OCI-LY1 (cell line): ENCODE measurements at regions not wholly inside any gene's neighbourhood (a gene's known extent, or its start where the extent isn't known, plus 50 kb on each side); places are given as distances from the start of the nearest gene placed in this dataset.

Experiments
- H2AFZ ChIP-seq: fragments of 200-600 bp; sonication (generic), shearing (Covaris generic); 2 replicates; pipeline ENCODE4 v1.6.0; 2014; ENCODE audit warnings: antibody characterized with exemption, mild to moderate bottlenecking, low read length
- H3F3A ChIP-seq: fragments of 200-600 bp; sonication (generic), shearing (Covaris generic); 2 replicates; pipeline ENCODE4 v1.6.0; 2014; ENCODE audit warnings: mild to moderate bottlenecking, antibody characterized with exemption, low read length, moderate library complexity; ENCODE audit not compliant: insufficient read depth
- H3K27ac ChIP-seq: fragments of 200-600 bp; sonication (generic); 2 replicates; pipeline ENCODE4 v1.5.1; 2014; ENCODE audit warnings: low read length, mixed run types, mild to moderate bottlenecking, low read depth; ENCODE audit not compliant: poor library complexity, severe bottlenecking
- H3K27me3 ChIP-seq: fragments of 200-600 bp; sonication (generic); 2 replicates; pipeline ENCODE4 v1.6.0; 2014; ENCODE audit warnings: antibody characterized with exemption, mild to moderate bottlenecking, low read length, moderate library complexity; ENCODE audit not compliant: insufficient read depth
- H3K36me3 ChIP-seq: fragments of 200-600 bp; sonication (generic); 2 replicates; pipeline ENCODE4 v1.6.1; 2014; ENCODE audit warnings: mild to moderate bottlenecking, antibody characterized with exemption, low read length, moderate library complexity, mixed read lengths; ENCODE audit not compliant: insufficient read depth
- H3K4me1 ChIP-seq: fragments of 200-600 bp; sonication (generic); 2 replicates; pipeline ENCODE4 v1.5.1; 2014; ENCODE audit warnings: mild to moderate bottlenecking, low read length, moderate library complexity; ENCODE audit not compliant: insufficient read depth, severe bottlenecking
- H3K4me2 ChIP-seq: fragments of 200-600 bp; sonication (generic), shearing (Covaris generic); 2 replicates; pipeline ENCODE4 v1.6.1; 2014; ENCODE audit warnings: low read length
- H3K4me3 ChIP-seq: fragments of 200-600 bp; sonication (generic); 2 replicates; pipeline ENCODE4 v1.5.1; 2014; ENCODE audit warnings: low read length, low read depth, mild to moderate bottlenecking, mixed read lengths; ENCODE audit not compliant: poor library complexity, severe bottlenecking
- H3K79me2 ChIP-seq: fragments of 200-600 bp; shearing (Covaris generic); 2 replicates; pipeline ENCODE4 v1.6.1; 2016; ENCODE audit warnings: mixed run types, low read length, mixed read lengths; ENCODE audit not compliant: insufficient read depth
- H3K9ac ChIP-seq: fragments of 200-600 bp; sonication (generic), shearing (Covaris generic); 2 replicates; pipeline ENCODE4 v1.6.1; 2014; ENCODE audit warnings: mild to moderate bottlenecking, low read length, mixed read lengths
- H3K9me2 ChIP-seq: fragments of 200-600 bp; sonication (generic), shearing (Covaris generic); 2 replicates; pipeline ENCODE4 v1.6.1; 2014; ENCODE audit warnings: low read depth, mild to moderate bottlenecking, low read length, mixed read lengths
- H3K9me3 ChIP-seq: fragments of 200-600 bp; shearing (Covaris generic); 2 replicates; pipeline ENCODE4 v1.6.1; 2014; ENCODE audit warnings: low read length, mixed read lengths
- H4K20me1 ChIP-seq: fragments of 200-600 bp; sonication (generic), shearing (Covaris generic); 2 replicates; pipeline ENCODE4 v1.6.0; 2016; ENCODE audit warnings: mild to moderate bottlenecking, low read length; ENCODE audit not compliant: insufficient read depth
- EZH2 ChIP-seq: fragments of 200-600 bp; sonication (generic), shearing (Covaris generic); IDR thresholded peaks from 2 replicates; pipeline ENCODE4 v1.8.0; 2017; ENCODE audit warnings: borderline replicate concordance, mixed run types, mild to moderate bottlenecking, antibody characterized with exemption, low read length, moderate library complexity, mixed read lengths
- TF ChIP-seq, protein P1 (sequence below): fragments of 200-600 bp; sonication (generic), shearing (Covaris generic); IDR thresholded peaks from 2 replicates; pipeline ENCODE4 v1.5.1; 2017; ENCODE audit warnings: mild to moderate bottlenecking, antibody characterized with exemption, low read length, moderate library complexity, mixed read lengths

DNA sequence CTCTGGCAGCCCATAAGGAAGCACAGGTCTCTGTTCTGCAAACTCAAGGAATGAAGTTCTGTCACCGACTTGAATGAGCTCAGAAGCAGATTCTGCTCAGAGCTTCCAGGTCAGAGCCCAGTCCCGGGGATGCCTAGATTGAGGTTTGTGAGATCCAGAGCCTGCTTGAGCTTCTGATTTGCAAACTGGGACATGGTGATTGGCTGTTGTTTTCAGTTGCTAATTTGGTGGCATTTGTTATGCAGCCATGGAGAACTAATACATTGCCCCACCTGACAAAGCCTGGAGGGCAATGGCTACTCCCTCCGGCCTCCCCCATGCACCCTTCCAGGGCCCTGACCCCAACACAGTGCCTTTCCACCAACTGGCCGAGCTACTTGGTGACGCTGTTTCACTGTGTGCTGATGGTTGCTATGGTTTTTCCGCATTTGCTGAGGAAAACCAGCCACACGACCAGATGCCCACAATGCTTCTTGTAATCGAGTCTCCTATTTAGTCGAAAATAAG, 379.5 kb upstream of the ATP10A start:
- Histone ChIP-seq H2AFZ (no peak overlapping the region), H3K36me3 (no peaks in the 10 kb centered on the region), H3K27ac (no peak overlapping the region), H3K9me3 (no peaks in the 10 kb centered on the region), H3K9me2 (no peaks in the 10 kb centered on the region), H3K27me3 (no peaks in the 10 kb centered on the region), H3K4me3 (no peak overlapping the region), H4K20me1 (no peaks in the 10 kb centered on the region), H3K79me2 (no peaks in the 10 kb centered on the region), H3K4me2 (no peak overlapping the region), H3F3A (no peaks in the 10 kb centered on the region), H3K9ac (no peak overlapping the region), H3K4me1 (no peaks in the 10 kb centered on the region)
- TF ChIP-seq, protein P1, sequence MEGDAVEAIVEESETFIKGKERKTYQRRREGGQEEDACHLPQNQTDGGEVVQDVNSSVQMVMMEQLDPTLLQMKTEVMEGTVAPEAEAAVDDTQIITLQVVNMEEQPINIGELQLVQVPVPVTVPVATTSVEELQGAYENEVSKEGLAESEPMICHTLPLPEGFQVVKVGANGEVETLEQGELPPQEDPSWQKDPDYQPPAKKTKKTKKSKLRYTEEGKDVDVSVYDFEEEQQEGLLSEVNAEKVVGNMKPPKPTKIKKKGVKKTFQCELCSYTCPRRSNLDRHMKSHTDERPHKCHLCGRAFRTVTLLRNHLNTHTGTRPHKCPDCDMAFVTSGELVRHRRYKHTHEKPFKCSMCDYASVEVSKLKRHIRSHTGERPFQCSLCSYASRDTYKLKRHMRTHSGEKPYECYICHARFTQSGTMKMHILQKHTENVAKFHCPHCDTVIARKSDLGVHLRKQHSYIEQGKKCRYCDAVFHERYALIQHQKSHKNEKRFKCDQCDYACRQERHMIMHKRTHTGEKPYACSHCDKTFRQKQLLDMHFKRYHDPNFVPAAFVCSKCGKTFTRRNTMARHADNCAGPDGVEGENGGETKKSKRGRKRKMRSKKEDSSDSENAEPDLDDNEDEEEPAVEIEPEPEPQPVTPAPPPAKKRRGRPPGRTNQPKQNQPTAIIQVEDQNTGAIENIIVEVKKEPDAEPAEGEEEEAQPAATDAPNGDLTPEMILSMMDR = no peak
- no peak for TF ChIP-seq EZH2

DNA sequence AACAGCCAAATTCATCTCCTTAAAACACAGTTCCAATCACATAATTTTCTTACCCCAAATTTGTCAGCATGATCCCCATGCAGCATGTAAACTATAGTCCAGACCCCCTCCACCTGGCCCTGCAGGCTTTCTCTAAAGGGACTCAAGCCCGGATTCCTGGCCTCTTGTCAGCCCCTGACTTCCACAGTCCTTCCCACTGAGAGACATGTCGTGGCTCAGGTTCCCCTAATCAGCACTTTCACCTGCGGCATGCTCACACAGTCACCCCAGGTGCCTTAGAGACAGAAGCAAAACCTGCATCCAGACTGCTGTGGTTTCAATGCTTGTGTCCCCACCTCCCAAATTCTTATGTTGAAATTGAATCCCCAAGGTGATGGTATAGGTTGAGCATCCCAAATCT, 372.7 kb upstream of the ATP10A start:
- no peak overlapping the region for H3K4me3 ChIP-seq
- H4K20me1 ChIP-seq = no peaks in the 10 kb centered on the region
- H2AFZ ChIP-seq = no peak overlapping the region
- H3F3A ChIP-seq = no peaks in the 10 kb centered on the region
- H3K9ac ChIP-seq = no peak overlapping the region
- TF ChIP-seq, protein P1 = no peak
- no peak for TF ChIP-seq EZH2
- H3K27ac ChIP-seq = no peak overlapping the region
- H3K36me3 ChIP-seq = no peaks in the 10 kb centered on the region
- no peaks in the 10 kb centered on the region for H3K9me2 ChIP-seq
- no peaks in the 10 kb centered on the region for H3K9me3 ChIP-seq
- H3K4me1 ChIP-seq = no peaks in the 10 kb centered on the region
- H3K4me2 ChIP-seq = no peak overlapping the region
- no peaks in the 10 kb centered on the region for H3K79me2 ChIP-seq
- H3K27me3 ChIP-seq = no peaks in the 10 kb centered on the region

DNA sequence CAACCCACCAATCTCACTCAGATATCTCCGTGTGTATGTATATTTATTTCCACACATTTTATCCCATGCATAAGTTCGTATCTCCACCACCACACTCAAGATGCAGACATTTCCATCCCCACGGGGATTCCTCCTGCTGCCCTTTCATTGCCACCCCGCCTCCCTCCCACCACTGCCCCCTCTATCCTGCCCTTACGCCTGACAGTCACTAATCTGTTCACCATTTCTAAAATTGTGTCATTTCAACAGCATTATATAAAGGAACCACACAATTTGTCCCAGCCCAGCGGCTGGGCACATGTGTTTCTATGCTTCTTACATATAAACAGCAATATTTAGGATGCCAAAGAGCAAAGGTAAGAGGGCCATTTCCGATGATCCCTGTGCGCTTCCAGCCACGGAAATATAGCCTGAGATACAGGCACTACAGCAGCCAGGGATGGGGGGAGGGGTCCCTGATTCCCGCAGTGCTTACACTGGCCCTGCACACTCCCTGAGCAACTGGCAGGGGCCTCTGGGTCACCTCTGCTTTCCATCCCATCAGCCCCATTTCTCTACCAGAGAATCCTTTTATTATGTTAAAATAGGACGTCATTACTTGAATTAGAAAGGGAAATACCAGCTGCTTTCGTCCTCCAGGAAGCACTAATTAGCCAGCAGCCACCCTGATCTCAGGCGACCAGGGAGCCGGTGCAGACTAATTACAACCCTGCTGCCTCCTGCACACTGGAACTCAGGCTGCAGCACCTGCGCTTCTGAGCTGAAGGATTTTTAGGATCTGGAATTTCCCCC, 372.0 kb upstream of the ATP10A start:
- no peaks in the 10 kb centered on the region for H3F3A ChIP-seq
- no peak overlapping the region for H3K27ac ChIP-seq
- no peaks in the 10 kb centered on the region for H3K79me2 ChIP-seq
- TF ChIP-seq, protein P1 = no peak
- TF ChIP-seq EZH2 = no peak
- H3K9ac ChIP-seq = no peak overlapping the region
- H3K36me3 ChIP-seq = no peaks in the 10 kb centered on the region
- no peak overlapping the region for H3K4me2 ChIP-seq
- H4K20me1 ChIP-seq = no peaks in the 10 kb centered on the region
- no peaks in the 10 kb centered on the region for H3K9me3 ChIP-seq
- no peak overlapping the region for H3K4me3 ChIP-seq
- no peaks in the 10 kb centered on the region for H3K9me2 ChIP-seq
- no peak overlapping the region for H2AFZ ChIP-seq
- H3K4me1 ChIP-seq = no peaks in the 10 kb centered on the region
- no peaks in the 10 kb centered on the region for H3K27me3 ChIP-seq
